IPS-NIHi7 (cell line): ENCODE measurements at regions not wholly inside any gene's neighbourhood (a gene's known extent, or its start where the extent isn't known, plus 50 kb on each side); places are given as distances from the start of the nearest gene placed in this dataset.
"Not testable (repeated sequence)": the region's sequence is repeated elsewhere in the genome, so short reads cannot be mapped to it uniquely, and the experiment has no call there.

Experiments
- DNase-seq: peaks from one replicate; pipeline ENCODE4 v3.0.0; 2012; ENCODE audit warnings: mixed read lengths; ENCODE audit errors: extremely low spot score

DNA sequence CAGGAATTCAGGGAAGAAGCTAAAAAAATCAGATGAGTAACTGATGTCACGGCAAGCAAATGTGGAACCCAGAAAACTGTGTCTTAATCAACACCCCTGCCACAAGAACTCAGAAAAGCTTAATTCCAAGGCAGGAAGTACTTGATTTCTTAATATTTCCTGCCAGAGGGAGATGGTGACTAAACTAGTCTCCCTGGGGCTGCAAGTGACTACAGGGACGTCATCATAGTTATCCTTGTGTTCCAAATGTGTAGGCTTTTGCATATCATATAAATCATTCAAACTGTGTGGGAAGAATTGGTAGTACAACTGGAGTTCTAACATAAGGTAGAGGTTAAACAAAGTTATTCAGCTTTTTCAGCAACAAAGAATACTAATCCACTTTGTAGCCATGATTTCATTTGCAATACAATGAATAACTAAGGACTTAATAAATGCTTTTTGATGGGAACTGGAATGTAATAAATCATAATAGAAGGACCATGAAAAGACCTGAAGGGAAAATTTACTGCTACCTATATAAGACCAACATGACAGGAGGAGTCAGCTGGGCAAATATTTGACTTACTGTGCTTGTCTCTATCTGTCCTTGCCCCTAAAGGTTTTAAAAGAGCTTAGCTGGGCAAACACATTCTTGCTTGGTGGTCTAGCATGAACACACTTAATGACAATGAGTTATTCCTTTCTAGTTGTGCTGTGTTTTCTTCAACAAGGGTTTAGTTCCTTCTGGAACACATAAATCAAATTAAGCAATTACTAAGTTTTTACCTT lies 76.0 kb upstream of the NECTIN3 start:
- no peak for DNase-seq

DNA sequence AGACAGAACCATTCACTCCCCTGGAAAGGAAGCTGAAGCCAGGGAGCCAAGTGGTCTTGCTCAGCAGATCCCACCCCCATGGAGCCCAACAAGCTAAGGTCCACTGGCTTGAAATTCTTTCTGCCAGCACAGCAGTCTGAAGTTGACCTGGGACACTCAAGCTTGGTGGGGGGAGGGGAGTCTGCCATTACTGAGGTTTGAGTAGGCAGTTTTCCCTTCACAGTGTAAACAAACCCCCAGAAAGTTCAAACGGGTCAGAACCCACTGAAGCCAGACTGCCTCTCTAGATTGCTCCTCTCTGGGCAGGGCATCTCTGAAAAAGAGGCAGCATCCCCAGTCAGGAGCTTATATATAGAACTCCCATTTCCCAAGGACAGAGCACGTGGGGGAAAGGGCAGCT lies 72.8 kb upstream of the NECTIN3 start:
- DNase-seq = not testable (repeated sequence)

DNA sequence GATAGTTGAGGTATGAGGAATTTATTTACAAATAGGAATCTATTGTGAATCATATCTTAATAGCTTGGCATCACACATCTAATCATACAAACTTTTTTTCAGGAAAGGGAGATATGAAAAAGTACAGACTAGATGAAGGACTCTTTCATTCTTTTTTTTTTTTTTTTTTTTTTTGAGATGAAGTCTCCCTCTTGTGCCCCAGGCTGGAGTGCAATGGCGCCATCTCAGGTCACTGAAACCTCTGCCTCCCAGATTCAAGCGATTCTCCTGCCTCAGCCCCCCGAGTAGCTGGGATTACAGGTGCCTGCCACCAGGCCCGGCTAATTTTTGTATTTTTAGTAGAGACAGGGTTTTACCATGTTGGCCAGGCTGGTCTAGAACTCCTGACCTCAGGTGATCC lies 65.1 kb upstream of the NECTIN3 start:
- DNase-seq = not testable (repeated sequence)

DNA sequence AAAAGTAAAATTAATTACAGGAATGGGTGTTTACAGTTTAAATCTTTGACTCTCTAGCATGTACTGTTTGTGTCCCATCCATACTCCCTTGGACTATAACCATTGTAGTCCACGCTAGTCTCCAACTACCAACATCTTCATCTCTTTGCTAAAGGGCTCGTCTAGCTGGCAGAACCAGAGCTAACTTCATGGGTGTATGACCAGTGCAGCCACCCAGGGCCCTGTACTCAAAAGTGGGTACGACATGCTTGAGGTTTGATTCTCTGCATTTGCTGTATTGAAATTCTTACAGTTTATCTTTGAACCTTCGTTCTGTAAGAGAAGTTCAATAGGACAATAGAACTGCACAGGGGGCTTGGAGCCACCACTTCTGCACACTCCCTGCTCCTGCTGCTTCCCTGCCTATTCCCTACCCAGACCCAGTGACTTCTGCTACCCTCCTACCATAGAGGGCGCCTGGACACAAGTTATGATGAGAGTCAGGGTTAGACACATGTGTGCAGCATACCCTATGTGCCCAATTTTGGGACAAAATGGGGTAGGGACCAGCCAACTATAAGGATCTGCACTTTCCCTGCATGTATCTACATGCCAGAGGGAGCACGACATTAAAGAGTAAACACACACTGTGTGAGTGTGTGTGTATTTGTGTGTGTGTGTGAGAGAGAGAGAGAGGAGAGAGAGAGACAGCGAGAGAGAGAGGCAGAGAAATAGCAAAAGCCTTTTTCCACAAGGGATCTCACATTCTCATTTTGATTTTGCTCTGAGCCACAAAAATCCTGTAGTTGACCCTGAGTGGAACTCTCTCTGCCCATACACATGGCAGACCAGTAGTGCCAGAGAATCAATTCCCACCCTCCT lies 59.0 kb upstream of the NECTIN3 start:
- DNase-seq = peak; percentile 60
